AG08395 (cell line): ENCODE measurements at regions not wholly inside any gene's neighbourhood (a gene's known extent, or its start where the extent isn't known, plus 50 kb on each side); places are given as distances from the start of the nearest gene placed in this dataset.

Experiments used
- DNase-seq: peaks from one replicate; pipeline ENCODE4 v3.0.0; 2012; ENCODE audit warnings: mixed read lengths, low spot score

GRCh38 chr6:4294636-4295035 lies 159.3 kb upstream of the ECI2 start:
- DNase-seq = no peak

GRCh38 chr6:4291453-4292403 lies 156.4 kb upstream of the ECI2 start:
- DNase-seq = no peak

GRCh38 chr6:4289770-4290320 lies 154.5 kb upstream of the ECI2 start:
- DNase-seq = no peak

- DNase-seq = no peak
These were observed 152.5 kb upstream of the ECI2 start for GRCh38 chr6:4287811-4288244.

- no peak for DNase-seq
These were observed 152.0 kb upstream of the ECI2 start for GRCh38 chr6:4287372-4287771.

GRCh38 chr6:4282926-4283325 lies 147.6 kb upstream of the ECI2 start:
- no peak for DNase-seq

GRCh38 chr6:4281341-4282293 lies 146.2 kb upstream of the ECI2 start:
- no peak for DNase-seq

GRCh38 chr6:4280707-4281106 lies 145.3 kb upstream of the ECI2 start:
- DNase-seq = peak; percentile 88

- DNase-seq = no peak
These were observed 144.7 kb upstream of the ECI2 start for GRCh38 chr6:4280031-4280430.

GRCh38 chr6:4274382-4275082 lies 139.2 kb upstream of the ECI2 start:
- no peak for DNase-seq

- DNase-seq = no peak
These were observed 137.6 kb upstream of the ECI2 start for GRCh38 chr6:4272996-4273395.

GRCh38 chr6:4271761-4272470 lies 136.5 kb upstream of the ECI2 start:
- DNase-seq = no peak

GRCh38 chr6:4270776-4271175 lies 135.4 kb upstream of the ECI2 start:
- peak; percentile 29 for DNase-seq

- no peak for DNase-seq
These were observed 134.6 kb upstream of the ECI2 start for GRCh38 chr6:4270001-4270400.

GRCh38 chr6:4268171-4268570 lies 132.8 kb upstream of the ECI2 start:
- no peak for DNase-seq

GRCh38 chr6:4265740-4266139 lies 130.4 kb upstream of the ECI2 start:
- DNase-seq = no peak

- no peak for DNase-seq
These were observed 129.2 kb upstream of the ECI2 start for GRCh38 chr6:4264601-4265000.

- no peak for DNase-seq
These were observed 128.7 kb upstream of the ECI2 start for GRCh38 chr6:4264081-4264480.

GRCh38 chr6:4262526-4262925 lies 127.2 kb upstream of the ECI2 start:
- DNase-seq = no peak

GRCh38 chr6:4259391-4259790 lies 124.0 kb upstream of the ECI2 start:
- no peak for DNase-seq

GRCh38 chr6:4258733-4259132 lies 123.4 kb upstream of the ECI2 start:
- no peak for DNase-seq
